HG03175 (cell line): ENCODE measurements at regions not wholly inside any gene's neighbourhood (a gene's known extent, or its start where the extent isn't known, plus 50 kb on each side); places are given as distances from the start of the nearest gene placed in this dataset.
"Not testable (repeated sequence)": the region's sequence is repeated elsewhere in the genome, so short reads cannot be mapped to it uniquely, and the experiment has no call there.

Experiments
- ATAC-seq: cut with Tn5 transposase; IDR thresholded peaks from one replicate; pipeline ENCODE4 v1.9.1; 2021; ENCODE audit warnings: mild to moderate bottlenecking, moderate library complexity; ENCODE audit not compliant: unreplicated experiment

- ATAC-seq = not testable (repeated sequence)
Observed at GRCh38 chr4:3926271-3926670, 160.1 kb downstream of the ADRA2C start.

GRCh38 chr4:3926969-3927755 lies 161.0 kb downstream of the ADRA2C start:
- not testable (repeated sequence) for ATAC-seq

GRCh38 chr4:3929431-3929830 lies 163.2 kb downstream of the ADRA2C start:
- ATAC-seq = not testable (repeated sequence)

GRCh38 chr4:3932734-3933133 lies 166.5 kb downstream of the ADRA2C start:
- ATAC-seq = not testable (repeated sequence)

GRCh38 chr4:3935406-3935805 lies 169.2 kb downstream of the ADRA2C start:
- ATAC-seq = not testable (repeated sequence)

GRCh38 chr4:3936184-3936583 lies 170.0 kb downstream of the ADRA2C start:
- ATAC-seq = no peak

GRCh38 chr4:3937849-3938562 lies 171.8 kb downstream of the ADRA2C start:
- not testable (repeated sequence) for ATAC-seq

GRCh38 chr4:3938676-3939075 lies 172.5 kb downstream of the ADRA2C start:
- ATAC-seq = not testable (repeated sequence)

- ATAC-seq = not testable (repeated sequence)
Observed at GRCh38 chr4:3939954-3940591, 173.9 kb downstream of the ADRA2C start.

- not testable (repeated sequence) for ATAC-seq
Observed at GRCh38 chr4:3941735-3942522, 175.7 kb downstream of the ADRA2C start.

GRCh38 chr4:3942569-3942971 lies 176.4 kb downstream of the ADRA2C start:
- not testable (repeated sequence) for ATAC-seq

- not testable (repeated sequence) for ATAC-seq
Observed at GRCh38 chr4:3943051-3943450, 176.9 kb downstream of the ADRA2C start.

GRCh38 chr4:3945511-3946290 lies 179.5 kb downstream of the ADRA2C start:
- no peak for ATAC-seq

- ATAC-seq = not testable (repeated sequence)
Observed at GRCh38 chr4:3946553-3946952, 180.4 kb downstream of the ADRA2C start.

- ATAC-seq = not testable (repeated sequence)
Observed at GRCh38 chr4:3947761-3948160, 181.6 kb downstream of the ADRA2C start.

GRCh38 chr4:3948210-3948609 lies 182.0 kb downstream of the ADRA2C start:
- ATAC-seq = not testable (repeated sequence)

GRCh38 chr4:3949916-3950315 lies 183.7 kb downstream of the ADRA2C start:
- not testable (repeated sequence) for ATAC-seq

- not testable (repeated sequence) for ATAC-seq
Observed at GRCh38 chr4:3952443-3953139, 186.4 kb downstream of the ADRA2C start.

GRCh38 chr4:3953140-3953489 lies 186.9 kb downstream of the ADRA2C start:
- not testable (repeated sequence) for ATAC-seq
